Jurkat, Clone E6-1 (cell line): ENCODE measurements at regions not wholly inside any gene's neighbourhood (a gene's known extent, or its start where the extent isn't known, plus 50 kb on each side); places are given as distances from the start of the nearest gene placed in this dataset.

ENCODE experiments used
- DNase-seq: peaks from one replicate; pipeline ENCODE4 v3.0.0-alpha.2; 2011; ENCODE audit warnings: low read depth, low spot score
- H3K4me3 ChIP-seq: 2 replicates; pipeline ENCODE4 v1.5.1; 2011; ENCODE audit warnings: mild to moderate bottlenecking, low read length, control low read depth, moderate library complexity

DNA sequence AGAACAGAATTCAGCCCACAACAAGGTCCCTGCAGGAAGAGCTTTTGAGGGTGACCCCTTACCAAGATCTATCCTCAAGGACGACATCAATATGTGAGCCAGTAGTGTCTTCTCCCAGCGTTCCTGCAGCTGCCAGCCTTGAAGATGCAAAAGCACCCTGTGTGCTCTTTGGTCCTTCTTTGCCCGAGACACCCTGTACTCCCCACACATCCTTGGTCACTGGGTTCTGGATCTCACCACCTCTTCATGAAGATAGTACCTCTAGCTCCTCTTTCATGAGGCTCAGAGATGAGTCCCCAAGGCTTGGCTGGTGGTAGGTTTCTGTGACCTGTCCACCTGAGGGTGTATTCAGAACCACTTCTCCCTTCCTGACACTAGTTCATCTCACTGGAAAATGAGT is 259.6 kb upstream of the FOXQ1 start:
- no peak for DNase-seq
- no peak overlapping the region for H3K4me3 ChIP-seq

DNA sequence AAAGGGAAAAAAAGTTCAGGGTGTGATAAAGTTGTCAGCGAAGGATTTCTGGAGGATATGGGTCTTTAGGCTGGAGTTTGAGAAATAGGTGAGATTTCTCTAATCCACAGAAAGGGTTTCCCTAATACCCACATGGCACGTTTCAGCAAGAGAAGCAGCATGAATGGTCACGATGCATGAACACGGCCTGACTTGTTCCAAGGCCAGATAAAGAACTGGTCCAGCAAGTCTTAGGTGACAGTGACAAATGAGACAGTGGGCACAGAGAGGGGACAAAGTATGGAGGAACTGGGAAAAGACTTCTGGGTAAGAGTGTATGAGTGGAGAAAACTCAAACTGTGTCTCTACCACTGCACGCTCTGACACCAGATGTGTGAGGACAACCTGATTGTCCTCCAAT is 262.0 kb upstream of the FOXQ1 start:
- no peak overlapping the region for H3K4me3 ChIP-seq
- no peak for DNase-seq

DNA sequence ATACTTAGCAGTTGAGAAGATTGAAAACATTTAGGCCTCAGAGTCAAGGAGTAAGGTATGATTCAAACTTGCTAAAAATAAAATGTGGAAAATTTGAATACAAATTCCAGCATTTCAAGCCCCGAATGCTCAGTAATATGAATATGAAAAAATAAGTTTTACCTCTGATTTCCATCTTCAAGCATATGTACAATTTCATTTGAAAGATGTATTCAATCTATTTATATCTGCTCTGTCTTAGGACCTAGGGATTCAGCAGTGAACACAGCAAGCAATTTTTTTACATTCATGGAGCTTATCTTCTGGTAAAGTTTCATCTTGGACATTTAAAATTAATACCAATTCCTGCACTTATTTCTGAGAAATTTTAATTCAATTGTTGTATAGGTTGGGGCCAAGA is 262.7 kb upstream of the FOXQ1 start:
- no peak overlapping the region for H3K4me3 ChIP-seq
- no peak for DNase-seq

DNA sequence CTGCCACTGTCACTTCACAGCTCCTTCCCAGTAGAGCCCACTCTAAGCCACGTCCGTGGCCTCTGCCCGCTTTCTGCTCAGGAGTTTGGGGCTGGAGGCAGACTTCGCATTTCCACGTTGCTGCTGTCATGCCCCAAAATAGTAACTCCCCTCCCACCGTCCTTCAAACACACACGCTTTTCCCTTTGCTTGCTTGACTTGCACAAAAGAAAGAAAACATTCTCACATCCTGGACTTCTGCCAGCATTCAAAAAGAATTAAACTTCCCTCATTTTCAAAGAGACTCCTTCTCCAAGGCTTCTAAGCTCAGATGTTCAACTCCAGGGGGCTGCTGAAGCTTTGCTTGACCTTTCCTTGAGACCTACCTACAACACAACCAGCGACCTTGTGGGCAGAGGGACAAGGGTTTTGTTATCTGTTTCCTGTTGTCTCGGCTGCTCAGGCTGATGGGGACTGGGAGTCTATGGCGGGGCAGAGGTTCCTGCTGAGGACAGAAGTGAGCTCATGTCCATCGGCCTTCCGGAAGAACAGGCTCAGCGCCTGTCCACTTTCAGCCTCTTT is 263.8 kb upstream of the FOXQ1 start:
- DNase-seq: no peak
- no peak overlapping the region for H3K4me3 ChIP-seq

DNA sequence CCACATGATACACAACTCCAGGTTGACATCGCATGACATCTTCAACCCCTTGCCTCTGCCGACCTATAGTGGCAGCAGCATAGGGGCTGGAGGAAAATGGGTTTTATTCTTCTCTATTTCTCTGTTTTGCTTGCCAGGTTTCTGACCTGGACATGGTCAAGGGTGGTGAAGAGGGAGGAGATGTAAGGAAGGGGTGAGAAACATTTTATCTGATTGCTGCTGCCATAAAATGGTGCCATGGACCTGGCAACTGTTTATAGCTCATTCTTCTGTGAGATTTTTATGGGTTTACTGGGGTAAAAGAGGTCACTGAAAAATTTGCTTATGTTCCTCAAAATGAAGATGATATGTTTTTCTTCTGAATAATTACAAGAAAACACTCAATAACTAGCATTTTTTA is 266.7 kb upstream of the FOXQ1 start:
- no peak for DNase-seq
- no peak overlapping the region for H3K4me3 ChIP-seq

DNA sequence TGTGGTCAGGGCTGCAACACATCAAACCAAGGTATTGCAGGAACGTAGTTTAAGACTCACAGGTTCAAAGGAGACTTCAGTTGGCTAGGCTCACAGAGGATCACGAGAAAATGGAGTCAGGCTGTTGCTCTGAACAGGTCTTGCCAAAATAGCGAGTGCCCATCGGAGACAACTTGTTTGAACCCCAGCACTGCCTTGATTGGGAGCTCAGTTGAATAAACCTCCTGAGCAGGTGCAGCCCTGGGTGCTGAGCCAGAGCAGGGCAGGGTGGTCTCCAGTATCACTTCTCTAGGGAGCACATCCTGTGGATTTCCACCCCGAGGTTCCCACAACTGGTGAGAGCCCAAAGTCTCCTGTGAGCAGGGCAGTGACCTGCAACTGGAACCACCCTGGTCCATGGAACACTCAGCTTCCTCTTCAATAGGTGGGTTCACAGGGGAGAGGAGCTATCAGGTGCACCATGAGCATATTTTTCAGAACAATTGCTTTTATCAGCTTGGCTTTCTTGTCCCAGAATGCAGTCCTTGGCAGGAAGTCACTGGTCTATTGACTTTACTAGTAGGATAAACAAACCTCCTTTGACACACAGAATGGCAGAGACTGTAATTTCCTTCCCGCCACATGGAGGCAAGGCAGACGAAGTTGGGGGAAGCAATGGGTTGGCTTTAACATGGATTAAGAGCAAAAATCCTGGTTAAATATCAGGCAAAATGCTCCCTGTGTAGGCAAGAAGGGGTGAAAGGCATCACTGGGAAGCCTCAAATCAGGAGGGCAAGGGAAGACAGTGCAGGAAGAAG is 267.7 kb upstream of the FOXQ1 start:
- DNase-seq: no peak
- H3K4me3 ChIP-seq: no peak overlapping the region

DNA sequence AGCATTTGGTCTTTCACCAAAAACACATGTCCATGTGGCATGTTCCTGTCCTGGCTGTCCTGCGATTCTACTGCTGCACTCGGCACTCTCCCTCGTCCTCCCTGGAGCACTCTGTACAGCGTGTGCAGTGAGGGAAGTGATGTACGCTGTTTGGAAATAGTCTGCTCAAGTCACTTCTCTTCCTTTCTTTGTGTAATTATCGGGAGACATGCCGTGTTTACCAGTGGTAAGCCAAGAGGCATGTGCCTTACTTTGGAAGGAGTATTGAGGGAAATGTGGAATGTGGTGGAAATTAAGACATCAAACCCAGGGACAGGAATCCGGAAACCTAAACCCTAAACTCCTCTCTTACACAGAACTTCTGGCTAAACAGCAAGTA is 268.5 kb upstream of the FOXQ1 start:
- H3K4me3 ChIP-seq: no peak overlapping the region
- DNase-seq: no peak

DNA sequence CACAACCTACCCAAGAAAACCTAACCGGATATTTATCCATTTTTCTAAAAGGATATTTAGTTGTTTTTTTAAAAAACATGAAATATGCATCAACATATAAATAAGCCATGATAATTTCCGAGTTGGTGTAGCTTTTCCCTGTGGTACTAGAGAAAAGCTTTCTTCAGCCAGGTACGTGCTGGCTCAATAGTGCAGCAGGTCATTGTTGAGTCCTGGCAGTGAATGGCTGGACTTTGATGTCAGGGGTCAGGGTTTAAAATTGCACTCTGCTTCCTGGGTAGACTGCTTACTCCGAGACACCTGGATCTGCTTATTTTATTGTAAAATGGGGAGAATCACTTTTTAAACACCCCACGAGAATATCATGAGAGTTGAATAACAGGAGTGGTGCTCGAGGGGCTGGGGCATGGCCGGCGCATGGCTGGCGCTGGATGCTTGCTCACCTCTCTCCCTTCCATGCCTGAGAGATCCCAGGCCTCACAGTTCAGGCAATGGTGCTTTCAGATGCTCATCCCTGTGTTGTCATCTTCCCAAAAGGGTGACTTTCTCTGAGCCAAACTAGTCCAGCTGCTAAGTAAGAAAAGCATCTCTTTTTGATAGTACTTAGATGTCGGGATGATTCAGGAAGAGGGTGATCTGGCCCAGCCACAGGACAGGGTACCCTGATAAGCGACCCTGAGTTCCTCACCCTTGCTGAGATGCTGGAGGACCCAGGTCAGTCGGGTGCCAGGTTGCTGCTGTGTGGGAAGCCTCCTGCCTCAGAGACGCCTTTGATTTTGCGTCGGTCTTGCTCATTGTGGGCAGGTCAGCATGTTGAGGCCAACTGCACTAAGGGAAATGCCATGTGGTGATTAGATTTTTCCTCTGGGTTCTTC is 269.1 kb upstream of the FOXQ1 start:
- no peak for DNase-seq
- H3K4me3 ChIP-seq: no peak overlapping the region

DNA sequence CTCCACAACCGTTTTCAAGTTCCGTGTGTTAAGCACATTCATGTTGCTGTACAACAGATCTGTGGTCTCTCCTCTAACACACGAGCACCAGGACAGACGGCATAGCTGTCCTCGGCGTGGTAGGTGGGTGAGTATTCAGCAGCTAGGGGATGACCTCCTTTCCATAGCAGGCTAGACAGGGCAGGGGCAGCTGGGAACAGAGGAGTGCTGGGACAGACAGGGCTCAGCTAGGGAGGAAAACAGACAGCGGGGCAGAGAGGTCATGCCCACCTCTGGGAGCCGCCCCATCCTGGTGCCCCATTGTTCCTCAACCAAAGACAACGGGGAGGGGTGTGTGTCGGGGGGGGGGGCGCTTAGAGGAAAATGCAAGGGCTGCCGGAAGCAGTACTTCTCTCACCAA is 271.5 kb upstream of the FOXQ1 start:
- DNase-seq: no peak
- no peak overlapping the region for H3K4me3 ChIP-seq

DNA sequence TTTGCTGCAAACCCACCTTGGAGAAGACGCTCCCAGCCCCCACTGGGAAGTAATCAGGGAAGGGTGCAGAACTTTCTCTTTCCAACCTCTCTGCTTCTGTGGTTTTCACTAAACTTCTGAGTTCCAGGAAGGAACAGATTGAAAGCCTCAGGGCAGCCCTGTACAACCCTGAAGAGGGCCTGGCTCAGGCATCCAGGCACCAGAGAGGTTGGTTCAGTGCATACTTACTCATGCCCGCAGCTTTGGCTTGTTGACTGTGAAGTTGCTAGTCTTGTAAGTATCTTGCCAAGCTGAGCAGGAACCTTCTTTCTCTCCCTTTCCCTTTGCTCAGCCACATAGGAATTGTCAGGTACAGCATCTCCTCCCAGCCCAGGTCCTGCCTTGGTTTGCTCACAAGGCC is 272.2 kb upstream of the FOXQ1 start:
- H3K4me3 ChIP-seq: no peak overlapping the region
- DNase-seq: no peak

DNA sequence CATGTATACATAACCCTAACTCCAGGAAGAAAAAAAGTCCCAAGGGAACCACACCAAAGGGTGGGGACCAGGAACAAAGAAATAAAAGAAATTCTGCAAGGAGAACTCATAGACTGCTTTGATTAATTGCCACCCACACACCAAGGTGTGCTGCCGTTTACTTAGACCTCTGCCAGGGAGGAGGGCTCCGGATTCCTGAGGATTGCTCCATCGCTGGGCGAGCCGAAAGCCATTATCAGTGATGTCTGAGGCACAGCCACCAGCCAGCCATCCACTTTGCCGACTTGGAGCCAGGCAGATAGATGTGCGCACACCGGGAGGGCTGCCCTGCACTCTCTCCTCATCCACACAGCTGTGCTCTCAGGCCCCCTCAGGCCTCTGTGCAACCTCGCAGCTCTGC is 272.7 kb upstream of the FOXQ1 start:
- no peak for DNase-seq
- no peak overlapping the region for H3K4me3 ChIP-seq

DNA sequence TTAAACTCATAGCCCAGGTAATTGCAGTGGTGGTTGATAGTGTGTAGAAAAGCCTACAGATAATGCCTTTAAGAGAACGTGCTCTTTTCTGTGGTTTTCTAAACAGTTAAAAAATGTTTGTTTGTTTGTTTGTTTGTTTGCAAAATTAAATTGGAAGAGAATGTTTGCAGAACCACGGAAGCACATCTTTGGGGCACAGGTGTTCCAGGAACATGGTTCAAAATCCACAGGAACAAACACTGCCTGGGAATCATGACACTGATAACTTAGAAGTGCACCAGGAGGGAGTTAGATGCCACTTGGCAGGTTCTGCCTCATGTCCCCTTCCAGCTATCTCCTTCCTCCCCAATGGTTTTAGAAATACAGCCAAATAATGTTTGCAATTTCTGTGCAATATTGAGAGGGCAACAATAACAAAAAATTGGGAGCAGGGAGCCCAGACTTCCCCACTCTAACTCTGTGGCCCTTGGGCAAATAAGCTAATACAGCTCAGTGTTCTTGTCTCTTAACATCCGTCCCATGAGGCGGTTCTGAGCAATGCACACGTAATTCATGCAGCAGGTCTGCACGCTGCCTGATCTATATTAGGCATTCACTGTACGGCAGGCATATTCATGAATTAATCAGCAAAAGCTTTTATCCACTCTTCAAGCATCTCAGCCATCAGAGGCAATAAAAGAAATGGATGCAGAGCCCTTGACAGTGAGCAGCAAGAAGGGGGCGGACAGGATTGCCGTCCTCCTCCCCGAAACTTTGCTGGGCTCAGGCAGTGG is 274.3 kb upstream of the FOXQ1 start:
- H3K4me3 ChIP-seq: no peak overlapping the region
- no peak for DNase-seq

DNA sequence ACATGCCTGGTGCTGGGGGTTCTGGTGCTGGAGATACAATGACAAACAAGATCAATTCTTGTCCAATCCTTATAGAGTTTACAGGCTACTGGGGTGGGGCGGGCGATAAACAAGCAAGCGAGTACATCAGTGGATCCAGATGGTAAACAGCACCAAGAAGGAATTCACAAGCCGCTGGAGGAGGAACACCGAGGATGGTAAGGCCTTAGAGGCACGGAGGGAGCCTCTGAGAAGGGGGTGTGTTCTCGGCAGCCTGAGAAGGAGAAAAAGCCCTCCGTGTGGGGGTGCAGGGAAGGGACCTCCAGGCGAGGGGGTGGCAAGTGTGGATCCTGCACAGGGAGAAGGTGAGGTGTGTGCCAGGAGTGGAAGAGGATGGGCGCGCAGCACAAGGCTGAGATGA is 276.5 kb upstream of the FOXQ1 start:
- H3K4me3 ChIP-seq: no peak overlapping the region
- no peak for DNase-seq

DNA sequence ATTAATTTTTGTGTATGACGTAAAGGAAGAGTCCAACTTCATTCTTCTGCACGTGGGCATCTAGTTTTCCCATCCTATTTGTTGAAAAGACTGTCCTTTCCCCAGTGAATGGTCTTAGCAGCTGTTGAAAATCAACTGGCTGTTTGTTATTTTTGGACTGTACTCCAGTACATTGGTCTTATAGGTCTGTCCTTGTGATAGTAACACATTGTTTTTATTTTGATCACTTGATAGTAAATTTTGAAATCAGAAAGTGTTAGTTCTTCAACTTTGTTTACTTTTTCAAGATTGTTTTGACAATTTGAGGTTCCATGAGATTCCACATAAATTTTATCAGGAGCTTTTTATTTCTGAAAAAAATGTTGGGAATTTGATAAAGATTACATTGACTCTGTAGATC is 280.2 kb upstream of the FOXQ1 start:
- no peak overlapping the region for H3K4me3 ChIP-seq
- no peak for DNase-seq

DNA sequence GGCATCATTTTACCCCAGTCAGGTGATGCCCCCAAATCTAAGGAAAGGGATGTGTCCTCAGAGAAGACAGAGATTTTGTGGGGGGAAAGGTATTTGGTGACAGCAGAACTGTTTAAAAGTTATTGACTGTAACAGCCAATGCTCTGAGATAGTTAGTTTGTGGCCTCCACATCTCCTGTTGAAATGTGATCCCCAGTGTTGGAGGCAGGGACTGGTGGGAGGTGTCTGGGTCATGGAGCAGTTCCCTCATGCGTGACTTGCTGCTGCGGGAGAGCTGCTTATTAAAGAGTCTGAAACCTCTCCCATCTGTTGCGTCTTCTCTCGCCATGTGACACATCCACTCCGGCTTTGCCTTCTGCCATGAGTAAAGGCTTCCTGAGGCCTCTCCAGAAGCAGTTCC is 282.8 kb upstream of the FOXQ1 start:
- DNase-seq: no peak
- H3K4me3 ChIP-seq: no peak overlapping the region

DNA sequence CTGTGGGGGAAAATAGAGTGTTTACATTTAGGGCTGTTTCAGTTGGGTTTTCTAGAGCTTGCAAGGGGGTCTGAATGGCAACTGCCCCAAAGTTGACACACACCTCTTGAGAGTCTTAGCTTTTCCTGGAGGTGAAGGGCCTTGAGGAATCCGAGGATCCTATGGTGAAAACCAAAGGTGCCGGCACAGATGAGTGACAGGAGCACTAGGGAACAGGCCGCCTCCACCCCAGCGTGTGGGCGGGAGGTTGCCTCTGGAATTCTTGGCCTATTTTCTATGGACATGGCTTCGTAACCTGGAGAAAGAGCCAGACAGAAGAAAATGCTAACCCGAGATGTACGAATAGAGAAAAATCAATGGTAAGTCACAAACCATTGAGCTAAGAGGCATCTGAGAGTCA is 283.2 kb upstream of the FOXQ1 start:
- no peak overlapping the region for H3K4me3 ChIP-seq
- no peak for DNase-seq

DNA sequence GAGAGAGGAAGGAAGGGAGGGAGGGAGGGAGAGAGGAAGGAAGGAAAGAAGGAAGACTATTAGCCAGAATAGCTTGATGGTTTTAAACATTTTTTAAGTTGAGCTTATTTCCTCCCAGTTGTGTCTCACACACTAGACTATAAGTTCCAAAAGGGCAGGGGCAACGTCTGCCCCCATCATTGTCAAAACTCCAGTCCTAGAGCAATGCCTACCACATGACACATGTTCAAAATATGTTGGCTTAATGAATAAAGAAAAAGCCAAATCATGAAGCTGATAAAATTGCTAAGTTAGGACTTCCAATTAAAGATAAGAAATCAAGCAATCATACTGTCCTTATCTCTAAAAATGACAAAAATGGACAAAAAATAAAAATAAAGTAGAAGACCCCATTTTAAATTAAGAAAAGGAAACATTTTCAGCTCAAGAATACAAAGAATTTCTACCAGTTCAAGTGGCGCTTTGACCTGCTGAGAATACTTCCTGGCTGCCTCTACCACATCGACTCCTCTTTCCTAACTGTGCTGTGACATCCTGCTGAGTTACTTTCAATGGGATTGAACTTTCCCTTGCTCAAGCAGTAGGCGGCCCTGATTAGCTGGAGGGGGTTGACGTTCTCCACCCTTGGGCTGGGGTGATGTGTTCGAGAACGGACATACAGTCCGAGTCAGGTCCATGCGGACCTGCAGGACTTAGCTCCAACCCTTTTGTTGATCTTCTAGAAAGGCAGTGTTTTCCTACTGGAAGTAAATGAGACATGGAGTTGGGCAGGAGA is 283.9 kb upstream of the FOXQ1 start:
- no peak for DNase-seq
- no peak overlapping the region for H3K4me3 ChIP-seq

DNA sequence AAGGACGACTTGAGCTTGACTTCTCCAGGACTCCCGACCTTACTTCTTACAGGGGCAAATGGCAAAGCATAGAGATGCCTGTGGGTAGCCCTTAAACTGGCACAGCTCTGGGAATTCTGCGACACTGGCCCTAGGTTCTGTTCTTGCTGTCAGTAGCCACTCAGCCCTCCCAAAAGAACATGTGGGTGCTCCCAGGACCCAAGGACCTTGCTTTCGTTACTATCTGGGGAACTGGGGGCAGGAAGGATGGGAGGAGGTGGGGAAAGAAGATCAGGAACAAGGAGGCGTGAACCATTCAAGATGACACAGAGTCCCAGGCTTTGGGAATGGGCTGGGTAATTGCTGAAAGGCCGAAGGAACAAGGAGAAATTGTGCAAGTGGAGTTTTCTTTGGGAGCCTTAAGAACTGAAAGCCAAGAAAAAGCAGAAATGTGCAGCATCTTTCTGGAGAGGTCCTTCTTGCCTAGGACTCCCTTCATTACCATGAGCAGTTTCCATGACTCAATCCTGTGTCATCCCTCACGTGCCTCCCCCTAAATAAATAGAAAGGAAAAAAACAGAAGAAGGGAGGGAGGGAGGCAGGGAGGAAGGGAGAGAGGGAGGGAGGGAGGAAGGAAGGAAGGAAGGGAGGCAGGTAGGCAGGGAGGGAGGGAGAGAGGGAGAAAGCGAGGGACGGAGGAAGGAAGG is 284.6 kb upstream of the FOXQ1 start:
- DNase-seq: no peak
- no peak overlapping the region for H3K4me3 ChIP-seq
